K562 (cell line): ENCODE measurements at regions not wholly inside any gene's neighbourhood (a gene's known extent, or its start where the extent isn't known, plus 50 kb on each side); places are given as distances from the start of the nearest gene placed in this dataset.

ENCODE experiments used
- ATAC-seq: fragments of 200-7000 bp; cut with Tn5 transposase; 3 replicates; pipeline ENCODE4 v1.9.1; 2020; ENCODE audit warnings: moderate library complexity
- BruUV-seq: library from RNA; stranded (reverse); fragments of 400-500 nt; replicated peaks from 2 replicates; lab custom pipeline; 2021; lab: Mats Ljungman, UMichigan
- CTCF ChIA-PET: fragments of 300-600 bp; formaldehyde crosslinking; extraction: SDS; loops from one replicate; lab custom pipeline; 2021; ENCODE audit warnings: low intra/inter-chr PET ratio; lab: Yijun Ruan, JAX
- POLR2A ChIA-PET: fragments of 300-600, 350-650 bp; sonication (Branson Sonifier 250); formaldehyde crosslinking; extraction: SDS; loops from one replicate; lab custom pipeline; 2021; ENCODE audit warnings: antibody characterized with exemption, inconsistent platforms; lab: Yijun Ruan, JAX
- DNase-seq, 4 experiments: peaks; one replicate each; pipeline versions ENCODE4 v3.0.0 to v3.0.0-alpha.2; 2011 to 2018; ENCODE audit warnings: low spot score in 3 of 4, mixed read lengths in 3 of 4; ENCODE audit errors: extremely low read depth in 1 of 4
- FAIRE-seq: peaks from 2 replicates; lab custom pipeline; 2011; peaks lifted over from hg19 to GRCh38; lab: Jason Lieb, UNC
- H2AFZ ChIP-seq: 2 replicates; pipeline ENCODE4 v1.6.0; 2011; ENCODE audit warnings: low read depth, low read length, control low read depth, inconsistent platforms
- H3K27ac ChIP-seq: fragments of 200-600 bp; 3 replicates; pipeline ENCODE4 v1.8.0; 2011; ENCODE audit warnings: low read depth, mild to moderate bottlenecking, control low read depth, inconsistent platforms, low read length, moderate library complexity, mixed read lengths; ENCODE audit errors: extremely low read depth
- H3K27me3 ChIP-seq, 2 experiments: fragments of 300-600 bp in 1 of 2; 2 replicates in 1 of 2; 3 replicates in 1 of 2; pipeline versions ENCODE4 v1.6.0 to v1.8.0; 2011; ENCODE audit warnings: inconsistent platforms in 2 of 2, low read length in 2 of 2, mild to moderate bottlenecking in 1 of 2, mixed read lengths in 1 of 2, moderate library complexity in 1 of 2; ENCODE audit not compliant: control insufficient read depth in 2 of 2, insufficient read depth in 2 of 2
- H3K36me3 ChIP-seq: fragments of 300-600 bp; 3 replicates; pipeline ENCODE4 v1.8.0; 2011; ENCODE audit warnings: mild to moderate bottlenecking, low read length, inconsistent platforms; ENCODE audit not compliant: control insufficient read depth, insufficient read depth
- H3K4me1 ChIP-seq, 2 experiments: fragments of 200-600 bp in 1 of 2; replicated peaks in 1 of 2; 2 replicates in 1 of 2; 3 replicates in 1 of 2; pipeline versions ENCODE4 v1.5.1 to v1.8.0; 2011; ENCODE audit warnings: inconsistent platforms in 2 of 2, low read length in 2 of 2, mild to moderate bottlenecking in 1 of 2, mixed read lengths in 1 of 2, moderate library complexity in 1 of 2; ENCODE audit not compliant: control insufficient read depth in 2 of 2, insufficient read depth in 2 of 2
- H3K4me2 ChIP-seq: 2 replicates; pipeline ENCODE4 v1.6.1; 2011; ENCODE audit warnings: low read length, control low read depth, inconsistent platforms, mixed read lengths; ENCODE audit not compliant: insufficient read depth
- H3K4me3 ChIP-seq: fragments of 200-600 bp; sonication (generic), shearing (Covaris generic); 2 replicates; pipeline ENCODE4 v1.5.1; 2016; ENCODE audit warnings: control low read depth, inconsistent platforms
- H3K79me2 ChIP-seq: fragments of 200-600 bp; 3 replicates; pipeline ENCODE4 v1.8.0; 2011; ENCODE audit warnings: low read length, inconsistent platforms; ENCODE audit not compliant: control insufficient read depth, insufficient read depth
- H3K9ac ChIP-seq, 2 experiments: 2 replicates each; pipeline versions ENCODE4 v1.6.0 to v1.6.1; 2011; ENCODE audit warnings: low read depth in 2 of 2, low read length in 2 of 2, control low read depth in 1 of 2, inconsistent platforms in 1 of 2, mild to moderate bottlenecking in 1 of 2, mixed read lengths in 1 of 2; ENCODE audit not compliant: insufficient read depth in 1 of 2
- H3K9me1 ChIP-seq: one replicate; pipeline ENCODE4 v1.6.0; 2011; ENCODE audit warnings: inconsistent platforms, mild to moderate bottlenecking, low read length, moderate library complexity; ENCODE audit not compliant: control insufficient read depth, insufficient read depth
- H3K9me3 ChIP-seq: replicated peaks from 2 replicates; pipeline ENCODE4 v1.5.1; 2011; ENCODE audit warnings: low read depth, low read length, inconsistent platforms; ENCODE audit not compliant: control insufficient read depth, insufficient read depth
- H4K20me1 ChIP-seq: replicated peaks from 2 replicates; pipeline ENCODE4 v1.6.1; 2011; ENCODE audit warnings: low read length, inconsistent platforms, mixed read lengths; ENCODE audit not compliant: control insufficient read depth, insufficient read depth
- BCLAF1 ChIP-seq, 2 experiments: fragments of 450-650 bp in 1 of 2; IDR thresholded peaks; 2 replicates each; pipeline ENCODE4 v1.6.1; 2011 to 2017; ENCODE audit warnings: low read depth in 2 of 2, antibody characterized with exemption in 1 of 2, borderline replicate concordance in 1 of 2, low read length in 1 of 2, mild to moderate bottlenecking in 1 of 2, mixed read lengths in 1 of 2; ENCODE audit not compliant: control insufficient read depth in 1 of 2
- CBFA2T2 ChIP-seq: fragments of 450-650 bp; conservative IDR thresholded peaks from 2 replicates; pipeline ENCODE4 v1.6.1; 2017; ENCODE audit warnings: mild to moderate bottlenecking
- CEBPZ ChIP-seq: fragments of 150-350 bp; IDR thresholded peaks from 2 replicates; pipeline ENCODE4 v1.6.1; 2014; ENCODE audit warnings: low read depth, mild to moderate bottlenecking, low read length, borderline replicate concordance
- EZH2 ChIP-seq: IDR thresholded peaks from 2 replicates; pipeline ENCODE4 v1.6.1; 2012; ENCODE audit warnings: low read depth, mild to moderate bottlenecking, inconsistent platforms, low read length, borderline replicate concordance
- GABPB2 ChIP-seq: fragments of 250-450 bp; sonication (Bioruptor Pico); conservative IDR thresholded peaks from 2 replicates; pipeline ENCODE4 v1.5.1; 2021; ENCODE audit warnings: mild to moderate bottlenecking
- KLF1 ChIP-seq: fragments of 450-650 bp; IDR thresholded peaks from 2 replicates; pipeline ENCODE4 v1.6.1; 2016; ENCODE audit warnings: missing genetic modification characterization, missing compliant biosample characterization
- MAFG ChIP-seq: fragments of 450-650 bp; conservative IDR thresholded peaks from 2 replicates; pipeline ENCODE4 v1.6.1; 2016; ENCODE audit warnings: missing genetic modification characterization, missing compliant biosample characterization
- NFIC ChIP-seq: fragments of 450-650 bp; IDR thresholded peaks from 2 replicates; pipeline ENCODE4 v1.6.1; 2017; ENCODE audit warnings: mild to moderate bottlenecking, inconsistent platforms
- SP2 ChIP-seq: IDR thresholded peaks from 2 replicates; pipeline ENCODE4 v1.6.1; 2011; ENCODE audit warnings: mild to moderate bottlenecking, low read depth, low read length, moderate library complexity; ENCODE audit not compliant: poor library complexity, severe bottlenecking; ENCODE audit errors: extremely low read depth
- SREBF1 ChIP-seq: fragments of 150-350 bp; IDR thresholded peaks from 2 replicates; pipeline ENCODE4 v1.6.1; 2014; ENCODE audit warnings: antibody characterized with exemption, low read depth, low read length, borderline replicate concordance
- ZNF217 ChIP-seq: sonication (generic); formaldehyde crosslinking; IDR thresholded peaks from 2 replicates; pipeline ENCODE4 v1.8.0; 2022; ENCODE audit warnings: mild to moderate bottlenecking, missing genetic modification reagents
- ZNF280A ChIP-seq: fragments of 450-650 bp; IDR thresholded peaks from 2 replicates; pipeline ENCODE4 v1.6.1; 2018; ENCODE audit warnings: mild to moderate bottlenecking, low read depth; ENCODE audit not compliant: partially characterized antibody
- ZNF561 ChIP-seq: fragments of 450-650 bp; formaldehyde crosslinking; conservative IDR thresholded peaks from 2 replicates; pipeline ENCODE4 v1.4.0; 2020; ENCODE audit warnings: mild to moderate bottlenecking, moderate library complexity
- ZNF830 ChIP-seq: fragments of 250-450 bp; sonication (Bioruptor Pico); IDR thresholded peaks from 2 replicates; pipeline ENCODE4 v1.5.0; 2021; ENCODE audit warnings: mild to moderate bottlenecking
- WGBS: fragments of 100-300 bp; shearing (Covaris generic); methylation state at CpG from one replicate; pipeline ENCODE4 v1.1.6; 2016; ENCODE audit warnings: low coverage, mixed read lengths; ENCODE audit not compliant: insufficient coverage; ENCODE audit errors: missing lambda C conversion rate; 5-methylcytosine and 5-hydroxymethylcytosine counted together
- in situ Hi-C: fragments of 300-500 bp; cut with MboI; formaldehyde crosslinking; loops from 4 replicates; pipeline ENCODE4 v1.15.0; 2018; ENCODE audit warnings: inconsistent platforms, mixed read lengths
- intact Hi-C: fragments of 100-400 bp; cut with micrococcal nuclease; formaldehyde crosslinking; loops from 2 replicates; pipeline ENCODE4 v1.14.2; 2022

GRCh38 chr21:32918478-32919120, 107.1 kb upstream of the OLIG2 start:
- no TSS peak for BruUV-seq
- H3K9me1 ChIP-seq: no peaks in the 10 kb centered on the region
- H3K4me1 ChIP-seq: no peaks in the 10 kb centered on the region
- no peak overlapping the region for H3K9ac ChIP-seq
- no peak overlapping the region for H3K27ac ChIP-seq
- no peaks in the 10 kb centered on the region for H4K20me1 ChIP-seq
- H2AFZ ChIP-seq: no peak overlapping the region
- ChIA-PET POLR2A (interaction anchor here (1.2 kb wide), 1 partner anchor 10 kb away, joined by 4 read pairs; no protein-coding TSS in a partner anchor), CTCF (no interaction called here)
- H3K27me3 ChIP-seq: peaks cover 0 to 8% of the 10 kb centered on the region in 2 experiments; a peak in 1 of 5 replicates
- DNase-seq (no peak), ATAC-seq (no peak), FAIRE-seq (no peak)
- intact Hi-C loops (no loop called here), in situ Hi-C loops (no loop called here)
- 3% methylated on average over 11 of the region's 11 CpGs for WGBS
- no peaks in the 10 kb centered on the region for H3K36me3 ChIP-seq
- no peaks in the 10 kb centered on the region for H3K79me2 ChIP-seq
- no peak overlapping the region for H3K4me3 ChIP-seq
- no peaks in the 10 kb centered on the region for H3K9me3 ChIP-seq
- TF ChIP-seq ZNF280A (no peak), NFIC (no peak), SP2 (no peak), BCLAF1 (IDR thresholded peaks at IDR 0.05; ENCODE audit: borderline replicate concordance in 1 of 2, control insufficient read depth in 1 of 2, low read depth in 2 of 2, low read length in 1 of 2) (no peak), CBFA2T2 (no peak), EZH2 (no peak), MAFG (tag) (no peak), ZNF830 (CRISPR knock-in tag) (no peak), KLF1 (tag) (no peak), ZNF217 (CRISPR knock-in tag) (no peak), SREBF1 (no peak), CEBPZ (no peak), ZNF561 (CRISPR knock-in tag) (no peak), GABPB2 (CRISPR knock-in tag) (no peak)
- no peak overlapping the region for H3K4me2 ChIP-seq
